ENCODE measurements at regions not wholly inside any gene's neighbourhood (a gene's known extent, or its start where the extent isn't known, plus 50 kb on each side); places are given as distances from the start of the nearest gene placed in this dataset.

DNA sequence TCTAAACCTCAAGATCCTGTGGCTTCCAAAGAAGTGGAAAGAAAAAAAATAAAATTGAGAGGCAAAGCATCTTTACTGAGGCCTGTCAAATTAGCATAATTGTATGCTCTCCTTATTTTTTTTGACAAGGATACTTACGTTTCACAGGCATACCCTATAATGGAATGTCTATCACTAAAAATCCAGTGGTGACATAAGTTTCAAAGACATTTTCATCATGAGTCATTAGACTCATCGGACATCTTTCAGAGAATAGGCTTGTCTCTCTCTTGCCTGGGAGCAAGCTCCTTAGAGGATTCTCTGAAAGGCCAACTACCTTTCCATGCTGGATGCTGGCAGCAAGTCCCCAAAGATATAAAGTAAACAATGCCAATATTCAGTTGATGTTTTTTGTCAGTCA, 380.7 kb upstream of the STEAP1 start:
- TF ChIP-seq, protein P1, sequence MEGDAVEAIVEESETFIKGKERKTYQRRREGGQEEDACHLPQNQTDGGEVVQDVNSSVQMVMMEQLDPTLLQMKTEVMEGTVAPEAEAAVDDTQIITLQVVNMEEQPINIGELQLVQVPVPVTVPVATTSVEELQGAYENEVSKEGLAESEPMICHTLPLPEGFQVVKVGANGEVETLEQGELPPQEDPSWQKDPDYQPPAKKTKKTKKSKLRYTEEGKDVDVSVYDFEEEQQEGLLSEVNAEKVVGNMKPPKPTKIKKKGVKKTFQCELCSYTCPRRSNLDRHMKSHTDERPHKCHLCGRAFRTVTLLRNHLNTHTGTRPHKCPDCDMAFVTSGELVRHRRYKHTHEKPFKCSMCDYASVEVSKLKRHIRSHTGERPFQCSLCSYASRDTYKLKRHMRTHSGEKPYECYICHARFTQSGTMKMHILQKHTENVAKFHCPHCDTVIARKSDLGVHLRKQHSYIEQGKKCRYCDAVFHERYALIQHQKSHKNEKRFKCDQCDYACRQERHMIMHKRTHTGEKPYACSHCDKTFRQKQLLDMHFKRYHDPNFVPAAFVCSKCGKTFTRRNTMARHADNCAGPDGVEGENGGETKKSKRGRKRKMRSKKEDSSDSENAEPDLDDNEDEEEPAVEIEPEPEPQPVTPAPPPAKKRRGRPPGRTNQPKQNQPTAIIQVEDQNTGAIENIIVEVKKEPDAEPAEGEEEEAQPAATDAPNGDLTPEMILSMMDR (IDR thresholded peaks at IDR 0.05; ENCODE audit: low read depth, low read length, missing control alignments) = no peak
- DNase-seq = no peak
- in situ Hi-C loops (cut with HindIII; ENCODE audit: low pct_ligation_motif_present, low sequenced_read_pairs) = no loop called here
- no peak overlapping the region for H3K4me3 ChIP-seq (ENCODE audit: low read depth, low read length)
- H3K27me3 ChIP-seq (replicated peaks) = no peaks in the 10 kb centered on the region
- no peak overlapping the region for H3K27ac ChIP-seq
- H3K36me3 ChIP-seq (replicated peaks) = no peaks in the 10 kb centered on the region

DNA sequence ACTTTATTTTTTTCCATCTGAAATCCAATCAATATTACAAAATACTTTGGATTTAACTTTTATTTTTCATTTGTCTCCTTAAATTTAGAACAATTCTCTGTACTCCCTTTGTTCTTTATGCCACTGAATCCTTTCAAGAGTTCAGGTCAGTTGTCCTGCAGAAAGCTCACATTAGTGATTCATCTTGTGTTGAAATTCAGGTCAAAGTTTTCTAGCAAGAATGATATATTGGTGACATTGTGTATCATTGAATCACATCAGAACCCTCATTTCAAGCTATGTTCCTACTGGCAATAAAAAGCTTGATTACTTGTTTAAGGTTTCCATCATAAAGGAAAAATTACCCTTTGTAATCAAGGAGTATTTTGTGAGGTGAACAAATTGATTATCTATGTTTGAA, 378.8 kb upstream of the STEAP1 start:
- TF ChIP-seq, protein P1 (IDR thresholded peaks at IDR 0.05; ENCODE audit: low read depth, low read length, missing control alignments) = no peak
- in situ Hi-C loops (cut with HindIII; ENCODE audit: low pct_ligation_motif_present, low sequenced_read_pairs) = no loop called here
- DNase-seq = no peak
- Histone ChIP-seq H3K27me3 (replicated peaks) (no peaks in the 10 kb centered on the region), H3K27ac (no peak overlapping the region), H3K4me3 (ENCODE audit: low read depth, low read length) (no peak overlapping the region), H3K36me3 (replicated peaks) (no peaks in the 10 kb centered on the region)

DNA sequence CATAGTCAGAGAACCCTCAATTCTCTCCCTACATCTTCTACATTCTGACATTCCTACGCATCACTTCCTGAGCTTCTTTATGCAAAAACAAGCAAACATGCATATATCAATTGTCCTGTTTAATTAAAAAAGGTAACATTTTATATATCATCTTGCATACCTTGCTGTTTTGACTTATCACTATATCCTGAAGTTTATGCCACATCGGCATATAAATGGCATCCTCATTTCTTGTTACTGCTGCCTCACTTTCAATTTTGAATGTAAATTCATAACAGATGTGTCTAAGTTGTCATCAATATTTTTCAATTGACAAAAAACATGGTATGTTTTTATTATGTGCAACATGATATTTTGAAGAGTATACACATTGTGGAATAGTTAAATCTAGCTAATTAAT, 377.3 kb upstream of the STEAP1 start:
- no peak overlapping the region for H3K27ac ChIP-seq
- H3K36me3 ChIP-seq (replicated peaks) = no peaks in the 10 kb centered on the region
- in situ Hi-C loops (cut with HindIII; ENCODE audit: low pct_ligation_motif_present, low sequenced_read_pairs) = no loop called here
- TF ChIP-seq, protein P1 (IDR thresholded peaks at IDR 0.05; ENCODE audit: low read depth, low read length, missing control alignments) = no peak
- H3K4me3 ChIP-seq (ENCODE audit: low read depth, low read length) = no peak overlapping the region
- DNase-seq = no peak
- H3K27me3 ChIP-seq (replicated peaks) = no peaks in the 10 kb centered on the region

DNA sequence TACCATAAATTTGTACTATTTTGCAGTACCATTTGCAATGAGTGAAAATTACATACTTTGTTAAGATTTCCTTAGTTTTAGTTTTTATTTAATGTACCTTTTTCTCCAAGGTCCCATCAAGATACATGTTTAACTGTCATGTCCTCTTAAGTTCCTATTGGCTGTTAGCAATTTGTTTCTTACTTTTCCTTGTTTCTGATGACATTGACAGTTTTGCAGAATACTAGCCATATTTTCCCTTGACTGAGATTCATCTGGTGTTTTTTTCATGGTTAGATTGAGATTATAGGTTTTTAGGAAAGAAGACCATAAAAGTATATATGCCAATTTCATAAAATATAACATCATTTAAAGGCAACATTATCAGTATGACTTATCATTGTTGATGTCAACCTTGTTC, 376.8 kb upstream of the STEAP1 start:
- Histone ChIP-seq H3K27ac (no peak overlapping the region), H3K4me3 (ENCODE audit: low read depth, low read length) (no peak overlapping the region), H3K36me3 (replicated peaks) (no peaks in the 10 kb centered on the region), H3K27me3 (replicated peaks) (no peaks in the 10 kb centered on the region)
- in situ Hi-C loops (cut with HindIII; ENCODE audit: low pct_ligation_motif_present, low sequenced_read_pairs) = no loop called here
- DNase-seq = no peak
- TF ChIP-seq, protein P1 (IDR thresholded peaks at IDR 0.05; ENCODE audit: low read depth, low read length, missing control alignments) = no peak

DNA sequence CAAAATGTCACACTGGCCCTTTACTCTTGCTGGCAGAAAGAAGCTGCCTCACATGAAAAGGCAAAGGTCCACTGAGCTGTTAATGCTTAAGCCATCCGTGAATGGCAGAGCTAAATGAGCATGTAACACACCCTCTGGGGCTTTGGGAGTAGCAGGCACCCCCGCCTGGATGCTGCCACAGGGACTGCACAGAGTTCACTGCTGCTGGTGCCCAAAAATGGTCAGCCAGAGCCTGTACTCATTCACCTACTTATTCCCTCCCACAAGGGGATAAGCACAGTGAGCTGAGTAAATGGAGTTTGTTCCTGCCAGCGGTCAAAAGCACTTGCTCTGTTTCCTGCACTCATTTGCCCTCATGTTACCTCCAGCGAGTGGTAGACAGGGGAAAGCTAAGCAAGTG, 374.0 kb upstream of the STEAP1 start:
- in situ Hi-C loops (cut with HindIII; ENCODE audit: low pct_ligation_motif_present, low sequenced_read_pairs) = no loop called here
- no peaks in the 10 kb centered on the region for H3K36me3 ChIP-seq (replicated peaks)
- no peaks in the 10 kb centered on the region for H3K27me3 ChIP-seq (replicated peaks)
- TF ChIP-seq, protein P1 (IDR thresholded peaks at IDR 0.05; ENCODE audit: low read depth, low read length, missing control alignments) = no peak
- H3K4me3 ChIP-seq (ENCODE audit: low read depth, low read length) = no peak overlapping the region
- no peak overlapping the region for H3K27ac ChIP-seq
- no peak for DNase-seq

DNA sequence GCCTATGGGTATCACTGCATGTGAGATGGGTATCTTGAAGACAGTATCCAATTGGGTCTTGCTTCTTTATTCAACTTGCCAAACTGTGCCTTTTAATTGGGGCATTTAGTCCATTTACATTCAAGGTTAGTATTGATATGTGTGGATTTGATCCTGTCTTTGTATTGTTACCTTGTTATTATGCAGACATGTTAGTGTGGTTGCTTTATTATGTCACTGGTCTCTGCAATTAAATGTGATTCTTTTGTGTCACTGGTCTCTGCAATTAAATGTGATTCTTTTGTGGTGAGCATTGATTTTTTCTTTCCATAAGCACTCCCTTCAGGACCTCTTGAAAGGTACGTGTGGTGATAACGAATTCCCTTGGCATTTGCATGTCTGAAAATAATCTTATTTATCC, 357.8 kb upstream of the STEAP1 start:
- H3K4me3 ChIP-seq (ENCODE audit: low read depth, low read length) = no peak overlapping the region

More for the DNA sequence above, 357.8 kb upstream of the STEAP1 start:
- no peak overlapping the region for H3K27ac ChIP-seq
- TF ChIP-seq, protein P1 (IDR thresholded peaks at IDR 0.05; ENCODE audit: low read depth, low read length, missing control alignments) = no peak
- no peak for DNase-seq
- in situ Hi-C loops (cut with HindIII; ENCODE audit: low pct_ligation_motif_present, low sequenced_read_pairs) = no loop called here
- H3K36me3 ChIP-seq (replicated peaks) = no peaks in the 10 kb centered on the region
- no peaks in the 10 kb centered on the region for H3K27me3 ChIP-seq (replicated peaks)
